Erythroblast (primary cell): ENCODE measurements at regions not wholly inside any gene's neighbourhood (a gene's known extent, or its start where the extent isn't known, plus 50 kb on each side); places are given as distances from the start of the nearest gene placed in this dataset.

Experiments
- GATA1 ChIP-seq: IDR thresholded peaks from 2 replicates; pipeline ENCODE4 v1.6.1; 2011; ENCODE audit warnings: low read depth, mild to moderate bottlenecking, control low read depth, low read length, moderate library complexity
- POLR2A ChIP-seq: IDR thresholded peaks from 2 replicates; pipeline ENCODE4 v1.6.1; 2011; ENCODE audit warnings: mild to moderate bottlenecking, low read length

DNA sequence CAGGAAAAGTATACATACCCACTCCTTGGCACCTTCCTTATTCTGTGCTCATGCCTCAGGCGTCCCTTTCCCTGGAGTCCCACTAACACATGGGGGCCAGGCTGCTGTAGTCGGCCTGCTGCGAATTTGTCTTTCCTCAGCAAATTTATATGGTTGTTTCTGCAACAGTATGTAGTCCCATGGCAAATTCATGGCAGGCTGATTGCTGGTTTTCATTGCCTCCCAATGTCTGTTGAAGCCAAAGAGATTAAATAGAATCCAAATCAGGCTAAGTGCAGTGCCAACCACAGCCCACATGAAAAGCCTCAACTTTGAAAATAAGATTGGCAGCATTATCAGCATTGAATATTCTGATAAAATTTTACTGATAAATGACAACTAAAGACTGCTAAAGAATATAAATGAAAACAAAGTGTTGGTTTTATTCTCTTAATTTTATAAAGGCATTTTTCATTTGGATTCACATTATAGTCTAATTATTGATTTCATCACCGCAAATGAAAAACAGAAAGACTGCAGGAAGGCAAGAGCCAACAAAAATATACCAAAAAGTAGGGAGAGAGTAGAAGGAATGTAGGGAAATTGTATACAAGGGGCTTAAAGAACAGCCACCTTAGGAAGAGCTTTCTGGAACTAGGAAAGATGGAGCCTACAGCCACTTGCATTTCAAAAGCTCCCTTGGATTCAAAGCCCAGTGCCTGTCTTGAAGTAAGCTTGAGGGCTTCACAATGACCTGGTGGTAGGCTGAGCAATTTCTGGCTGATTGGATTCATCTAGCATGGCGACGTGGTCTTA is 283.7 kb upstream of the MMADHC start:
- no peak for TF ChIP-seq POLR2A
- no peak for TF ChIP-seq GATA1
